ENCODE measurements at regions not wholly inside any gene's neighbourhood (a gene's known extent, or its start where the extent isn't known, plus 50 kb on each side); places are given as distances from the start of the nearest gene placed in this dataset.

GRCh38 chr1:88216441-88216840 is 467.6 kb upstream of the PKN2 start:
- Histone ChIP-seq H3K27ac (ENCODE audit: insufficient read depth, low read length) (no peak overlapping the region), H2AFZ (ENCODE audit: low read length) (no peak overlapping the region), H3K36me3 (ENCODE audit: control insufficient read depth, insufficient read depth, low read length) (no peaks in the 10 kb centered on the region), H3K4me1 (ENCODE audit: control insufficient read depth, extremely low read depth, insufficient read depth, low read length) (no peaks in the 10 kb centered on the region), H3K4me2 (ENCODE audit: extremely low read depth, insufficient read depth, low read length) (no peak overlapping the region), H3K79me2 (ENCODE audit: control insufficient read depth, insufficient read depth, low read length) (no peaks in the 10 kb centered on the region), H4K20me1 (ENCODE audit: control insufficient read depth, extremely low read depth, insufficient read depth, low read length) (no peaks in the 10 kb centered on the region), H3K4me3 (replicated peaks in 1 of 4; ENCODE audit: control extremely low read depth in 1 of 4, insufficient read depth in 1 of 4, low read depth in 3 of 4, low read length in 4 of 4) (no peak overlapping the region), H3K27me3 (ENCODE audit: control insufficient read depth, insufficient read depth, low read length) (no peaks in the 10 kb centered on the region), H3K9ac (ENCODE audit: insufficient read depth, low read length) (no peak overlapping the region), H3K9me3 (ENCODE audit: control insufficient read depth, insufficient read depth, low read depth, low read length) (no peaks in the 10 kb centered on the region)
- DNase-seq (ENCODE audit: low read depth in 2 of 2), result no peak
- TF ChIP-seq, protein P1, sequence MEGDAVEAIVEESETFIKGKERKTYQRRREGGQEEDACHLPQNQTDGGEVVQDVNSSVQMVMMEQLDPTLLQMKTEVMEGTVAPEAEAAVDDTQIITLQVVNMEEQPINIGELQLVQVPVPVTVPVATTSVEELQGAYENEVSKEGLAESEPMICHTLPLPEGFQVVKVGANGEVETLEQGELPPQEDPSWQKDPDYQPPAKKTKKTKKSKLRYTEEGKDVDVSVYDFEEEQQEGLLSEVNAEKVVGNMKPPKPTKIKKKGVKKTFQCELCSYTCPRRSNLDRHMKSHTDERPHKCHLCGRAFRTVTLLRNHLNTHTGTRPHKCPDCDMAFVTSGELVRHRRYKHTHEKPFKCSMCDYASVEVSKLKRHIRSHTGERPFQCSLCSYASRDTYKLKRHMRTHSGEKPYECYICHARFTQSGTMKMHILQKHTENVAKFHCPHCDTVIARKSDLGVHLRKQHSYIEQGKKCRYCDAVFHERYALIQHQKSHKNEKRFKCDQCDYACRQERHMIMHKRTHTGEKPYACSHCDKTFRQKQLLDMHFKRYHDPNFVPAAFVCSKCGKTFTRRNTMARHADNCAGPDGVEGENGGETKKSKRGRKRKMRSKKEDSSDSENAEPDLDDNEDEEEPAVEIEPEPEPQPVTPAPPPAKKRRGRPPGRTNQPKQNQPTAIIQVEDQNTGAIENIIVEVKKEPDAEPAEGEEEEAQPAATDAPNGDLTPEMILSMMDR (conservative IDR thresholded peaks at IDR 0.05 in 1 of 2, IDR thresholded peaks at IDR 0.05 in 1 of 2; ENCODE audit: low read depth in 1 of 2, low read length in 2 of 2), result no peak

- H3K27ac ChIP-seq (ENCODE audit: insufficient read depth, low read length), result no peak overlapping the region
Observed at GRCh38 chr1:88217386-88217785, 466.7 kb upstream of the PKN2 start.

GRCh38 chr1:88219521-88219920 is 464.6 kb upstream of the PKN2 start:
- Histone ChIP-seq H3K4me3 (replicated peaks in 1 of 4; ENCODE audit: control extremely low read depth in 1 of 4, insufficient read depth in 1 of 4, low read depth in 3 of 4, low read length in 4 of 4) (no peak overlapping the region), H3K9ac (ENCODE audit: insufficient read depth, low read length) (no peak overlapping the region), H3K9me3 (ENCODE audit: control insufficient read depth, insufficient read depth, low read depth, low read length) (no peaks in the 10 kb centered on the region), H3K4me1 (ENCODE audit: control insufficient read depth, extremely low read depth, insufficient read depth, low read length) (no peaks in the 10 kb centered on the region), H3K79me2 (ENCODE audit: control insufficient read depth, insufficient read depth, low read length) (no peaks in the 10 kb centered on the region), H3K27me3 (ENCODE audit: control insufficient read depth, insufficient read depth, low read length) (no peaks in the 10 kb centered on the region), H4K20me1 (ENCODE audit: control insufficient read depth, extremely low read depth, insufficient read depth, low read length) (no peaks in the 10 kb centered on the region), H3K36me3 (ENCODE audit: control insufficient read depth, insufficient read depth, low read length) (no peaks in the 10 kb centered on the region), H3K4me2 (ENCODE audit: extremely low read depth, insufficient read depth, low read length) (no peak overlapping the region), H2AFZ (ENCODE audit: low read length) (no peak overlapping the region), H3K27ac (ENCODE audit: insufficient read depth, low read length) (no peak overlapping the region)
- no peak for DNase-seq (ENCODE audit: low read depth in 2 of 2)
- TF ChIP-seq, protein P1 (conservative IDR thresholded peaks at IDR 0.05 in 1 of 2, IDR thresholded peaks at IDR 0.05 in 1 of 2; ENCODE audit: low read depth in 1 of 2, low read length in 2 of 2), result no peak
- TF ChIP-seq EZH2 (IDR thresholded peaks at IDR 0.05; ENCODE audit: low read length, missing control alignments), result no peak

More at GRCh38 chr1:88217386-88217785, 466.7 kb upstream of the PKN2 start:
- Histone ChIP-seq H3K9ac (ENCODE audit: insufficient read depth, low read length) (no peak overlapping the region), H3K4me2 (ENCODE audit: extremely low read depth, insufficient read depth, low read length) (no peak overlapping the region), H2AFZ (ENCODE audit: low read length) (no peak overlapping the region), H3K4me3 (replicated peaks in 1 of 4; ENCODE audit: control extremely low read depth in 1 of 4, insufficient read depth in 1 of 4, low read depth in 3 of 4, low read length in 4 of 4) (no peak overlapping the region), H4K20me1 (ENCODE audit: control insufficient read depth, extremely low read depth, insufficient read depth, low read length) (no peaks in the 10 kb centered on the region), H3K36me3 (ENCODE audit: control insufficient read depth, insufficient read depth, low read length) (no peaks in the 10 kb centered on the region), H3K79me2 (ENCODE audit: control insufficient read depth, insufficient read depth, low read length) (no peaks in the 10 kb centered on the region), H3K27me3 (ENCODE audit: control insufficient read depth, insufficient read depth, low read length) (no peaks in the 10 kb centered on the region), H3K9me3 (ENCODE audit: control insufficient read depth, insufficient read depth, low read depth, low read length) (no peaks in the 10 kb centered on the region), H3K4me1 (ENCODE audit: control insufficient read depth, extremely low read depth, insufficient read depth, low read length) (no peaks in the 10 kb centered on the region)
- TF ChIP-seq EZH2 (IDR thresholded peaks at IDR 0.05; ENCODE audit: low read length, missing control alignments), result no peak
- TF ChIP-seq, protein P1 (conservative IDR thresholded peaks at IDR 0.05 in 1 of 2, IDR thresholded peaks at IDR 0.05 in 1 of 2; ENCODE audit: low read depth in 1 of 2, low read length in 2 of 2), result no peak
- no peak for DNase-seq (ENCODE audit: low read depth in 2 of 2)

All from fibroblast of lung (primary cell).